ENCODE measurements at regions not wholly inside any gene's neighbourhood (a gene's known extent, or its start where the extent isn't known, plus 50 kb on each side); places are given as distances from the start of the nearest gene placed in this dataset.
"Not testable (repeated sequence)": the region's sequence is repeated elsewhere in the genome, so short reads cannot be mapped to it uniquely, and the experiment has no call there.

DNA sequence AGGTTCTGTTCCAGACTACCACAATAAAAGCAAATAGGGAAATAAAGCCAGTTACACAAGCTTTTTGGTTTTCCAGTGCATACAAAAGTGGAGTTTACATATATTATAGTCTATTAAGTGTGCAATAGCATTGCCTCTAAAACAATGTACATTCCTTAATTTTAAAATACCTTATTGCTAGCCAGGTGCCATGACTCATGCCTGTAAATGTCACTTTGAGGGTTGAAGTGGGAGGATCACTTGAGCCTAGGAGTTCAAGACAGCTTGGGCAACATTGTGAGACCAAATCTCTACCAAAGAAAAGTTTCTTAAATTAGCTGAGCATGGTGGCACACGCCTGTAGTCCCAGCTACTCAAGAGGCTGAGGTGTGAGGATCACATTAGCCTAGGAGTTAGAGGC is 52.9 kb upstream of the IMP4 start:
- no peak for DNase-seq
- no peaks in the 10 kb centered on the region for H3K27me3 ChIP-seq
- no peaks in the 10 kb centered on the region for H3K4me1 ChIP-seq
- no peaks in the 10 kb centered on the region for H3K9me3 ChIP-seq
- no peaks in the 10 kb centered on the region for H3K36me3 ChIP-seq
- no peak overlapping the region for H3K27ac ChIP-seq
- TF ChIP-seq, protein P1, sequence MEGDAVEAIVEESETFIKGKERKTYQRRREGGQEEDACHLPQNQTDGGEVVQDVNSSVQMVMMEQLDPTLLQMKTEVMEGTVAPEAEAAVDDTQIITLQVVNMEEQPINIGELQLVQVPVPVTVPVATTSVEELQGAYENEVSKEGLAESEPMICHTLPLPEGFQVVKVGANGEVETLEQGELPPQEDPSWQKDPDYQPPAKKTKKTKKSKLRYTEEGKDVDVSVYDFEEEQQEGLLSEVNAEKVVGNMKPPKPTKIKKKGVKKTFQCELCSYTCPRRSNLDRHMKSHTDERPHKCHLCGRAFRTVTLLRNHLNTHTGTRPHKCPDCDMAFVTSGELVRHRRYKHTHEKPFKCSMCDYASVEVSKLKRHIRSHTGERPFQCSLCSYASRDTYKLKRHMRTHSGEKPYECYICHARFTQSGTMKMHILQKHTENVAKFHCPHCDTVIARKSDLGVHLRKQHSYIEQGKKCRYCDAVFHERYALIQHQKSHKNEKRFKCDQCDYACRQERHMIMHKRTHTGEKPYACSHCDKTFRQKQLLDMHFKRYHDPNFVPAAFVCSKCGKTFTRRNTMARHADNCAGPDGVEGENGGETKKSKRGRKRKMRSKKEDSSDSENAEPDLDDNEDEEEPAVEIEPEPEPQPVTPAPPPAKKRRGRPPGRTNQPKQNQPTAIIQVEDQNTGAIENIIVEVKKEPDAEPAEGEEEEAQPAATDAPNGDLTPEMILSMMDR (IDR thresholded peaks at IDR 0.05), result no peak
- no peak for TF ChIP-seq POLR2A (IDR thresholded peaks at IDR 0.05)
- WGBS, 2 donors, result 90 to 94% methylated on average over 1 of the region's 1 CpG
- intact Hi-C loops (cut with DNase I), result no loop called here
- no peak overlapping the region for H3K4me3 ChIP-seq (replicated peaks in 1 of 3)

DNA sequence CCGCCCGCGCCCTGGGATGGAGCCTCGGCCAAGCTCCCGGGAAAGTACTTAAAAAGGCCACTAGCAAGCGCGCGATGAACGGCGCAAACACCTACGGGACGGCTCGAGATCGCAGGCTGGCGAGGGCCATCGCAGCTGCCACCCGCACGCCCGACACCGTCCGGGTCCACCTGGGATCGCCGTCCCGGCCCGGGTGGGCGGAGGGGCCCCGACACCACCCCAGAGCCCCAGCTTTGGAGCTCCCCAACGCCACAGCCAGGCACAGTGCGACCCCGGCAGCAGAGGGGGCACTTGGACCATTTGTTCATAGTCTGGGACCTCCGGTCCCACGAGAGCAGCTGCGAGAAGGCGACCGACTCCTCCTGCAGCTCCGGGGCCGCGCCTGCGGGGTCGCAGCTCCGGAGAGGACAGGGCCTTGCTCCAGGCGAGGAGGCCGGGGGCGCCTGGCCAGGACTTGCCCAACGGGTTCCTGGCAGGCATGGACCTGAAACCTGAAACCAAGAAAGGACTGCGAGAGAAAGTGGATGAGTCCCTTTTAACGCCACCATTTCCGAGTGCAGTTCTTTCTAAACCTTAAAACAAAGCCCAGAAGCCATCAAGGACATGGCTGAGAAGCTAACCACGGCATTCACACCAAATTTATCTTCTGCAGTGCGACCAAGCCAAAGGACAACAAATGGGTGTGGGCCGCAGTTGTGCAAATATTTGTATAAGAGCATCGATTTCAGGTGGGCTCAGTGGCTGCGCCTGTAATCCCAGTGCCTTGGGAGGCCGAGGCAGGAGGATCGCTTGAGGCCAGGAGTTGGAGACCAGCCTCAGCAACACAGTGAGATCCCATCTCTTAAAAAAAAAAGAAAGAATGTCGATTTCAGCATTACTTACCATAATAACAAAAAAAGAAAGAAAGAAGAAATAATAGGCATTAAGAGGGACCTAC is 54.0 kb upstream of the IMP4 start:
- no peak overlapping the region for H3K27ac ChIP-seq
- no peak overlapping the region for H3K4me3 ChIP-seq (replicated peaks in 1 of 3)
- no peaks in the 10 kb centered on the region for H3K27me3 ChIP-seq
- no peaks in the 10 kb centered on the region for H3K4me1 ChIP-seq
- WGBS, 2 donors, result 82 to 90% methylated on average over 37 to 39 of the region's 56 CpGs
- H3K36me3 ChIP-seq, result no peaks in the 10 kb centered on the region
- no peaks in the 10 kb centered on the region for H3K9me3 ChIP-seq
- no peak for TF ChIP-seq POLR2A (IDR thresholded peaks at IDR 0.05)
- TF ChIP-seq, protein P1 (IDR thresholded peaks at IDR 0.05), result no peak
- intact Hi-C loops (cut with DNase I), result no loop called here
- no peak for DNase-seq

DNA sequence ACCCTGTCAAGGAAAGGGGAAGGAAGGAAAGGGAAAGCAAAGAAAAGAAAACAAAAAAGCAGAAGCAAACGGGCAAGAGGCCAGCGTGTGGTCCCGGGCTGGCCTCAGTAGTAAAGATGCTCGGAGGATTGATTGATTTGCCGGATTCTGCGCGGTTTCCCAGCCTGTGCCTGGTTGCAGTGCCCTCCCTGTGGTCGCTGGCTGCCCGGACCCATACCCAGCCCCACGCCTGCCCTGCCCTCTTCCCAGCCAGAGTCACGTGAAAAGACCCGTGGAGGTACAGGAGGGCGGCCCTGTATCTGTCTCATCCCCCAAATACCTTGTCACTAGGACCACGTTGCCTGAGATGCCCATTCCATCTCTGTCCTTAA is 55.1 kb upstream of the IMP4 start:
- TF ChIP-seq, protein P1 (IDR thresholded peaks at IDR 0.05), result no peak
- no peak for TF ChIP-seq POLR2A (IDR thresholded peaks at IDR 0.05)
- Histone ChIP-seq H3K27me3 (no peaks in the 10 kb centered on the region), H3K9me3 (no peaks in the 10 kb centered on the region), H3K4me3 (replicated peaks in 1 of 3) (no peak overlapping the region), H3K27ac (no peak overlapping the region), H3K4me1 (no peaks in the 10 kb centered on the region), H3K36me3 (no peaks in the 10 kb centered on the region)
- 87 to 91% methylated on average over 14 of the region's 14 CpGs for WGBS, 2 donors
- DNase-seq, result no peak
- intact Hi-C loops (cut with DNase I), result no loop called here

DNA sequence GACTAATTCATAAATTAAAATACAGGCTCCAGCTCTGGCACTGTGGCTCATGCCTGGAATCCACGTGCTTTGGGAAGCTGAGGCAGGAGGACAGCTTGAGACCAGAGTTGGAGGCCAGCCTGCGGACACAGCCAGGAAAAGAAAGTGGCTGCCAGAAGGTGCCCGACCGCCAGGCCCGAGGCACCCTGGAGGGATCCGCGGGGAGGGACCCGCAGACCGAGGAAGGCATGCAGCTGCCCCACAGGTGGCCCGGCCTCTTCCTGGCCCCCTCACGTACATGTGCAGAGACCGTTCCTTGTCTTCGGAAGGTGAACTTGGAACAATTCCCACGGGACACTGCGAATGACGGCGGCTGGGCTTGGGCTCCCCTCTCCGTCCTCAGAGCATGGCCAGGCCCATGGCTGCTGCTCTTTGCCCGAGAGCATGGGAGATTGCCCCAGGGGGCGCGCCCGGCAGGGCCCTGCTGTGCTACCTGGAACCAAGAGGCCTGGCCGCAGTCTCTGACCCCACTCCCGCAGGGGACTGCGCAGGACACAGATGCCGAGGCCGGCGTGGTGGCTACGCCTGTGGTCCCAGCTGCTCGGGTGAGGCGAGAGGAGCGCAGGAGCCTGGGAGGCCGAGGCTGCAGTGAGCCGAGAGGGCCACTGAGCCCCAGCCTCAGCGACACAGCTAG is 55.6 kb upstream of the IMP4 start:
- H3K27me3 ChIP-seq, result no peaks in the 10 kb centered on the region
- intact Hi-C loops (cut with DNase I), result no loop called here
- no peak for DNase-seq

DNA sequence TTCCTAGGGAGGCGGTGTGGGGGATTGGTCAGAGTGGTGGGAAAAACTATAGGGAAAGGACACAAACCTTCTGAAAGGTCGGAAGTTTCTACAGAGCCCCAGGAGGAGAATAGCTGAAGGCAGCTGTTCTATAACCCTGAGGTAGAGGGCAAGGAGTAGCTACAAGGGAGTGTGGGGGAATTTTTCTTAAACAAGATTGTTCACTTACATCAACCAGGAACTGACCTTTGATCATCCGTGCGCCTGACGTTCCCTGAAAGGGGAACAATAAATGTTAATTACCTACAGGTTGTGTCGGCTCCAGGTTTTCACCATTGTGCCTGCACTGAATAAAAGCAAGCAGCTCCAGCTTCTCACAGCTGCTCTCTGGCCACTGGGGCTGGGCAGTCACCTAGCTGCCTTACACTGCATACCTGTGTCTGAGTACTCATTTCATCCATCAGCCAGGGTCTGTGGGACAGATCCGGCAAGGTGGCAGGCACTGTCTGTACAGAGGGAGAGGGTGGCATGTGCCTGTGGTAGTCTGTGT is 59.3 kb upstream of the IMP4 start:
- H3K4me3 ChIP-seq (replicated peaks in 1 of 3); H3K27me3 ChIP-seq; H3K36me3 ChIP-seq; H3K9me3 ChIP-seq; DNase-seq; intact Hi-C loops (cut with DNase I); H3K4me1 ChIP-seq; H3K27ac ChIP-seq: not testable (repeated sequence)
- 87 to 100% methylated on average over 1 to 3 of the region's 7 CpGs for WGBS, 2 donors

More for the DNA sequence above, 55.6 kb upstream of the IMP4 start:
- TF ChIP-seq POLR2A (IDR thresholded peaks at IDR 0.05), result no peak
- TF ChIP-seq, protein P1 (IDR thresholded peaks at IDR 0.05), result no peak
- Histone ChIP-seq H3K36me3 (no peaks in the 10 kb centered on the region), H3K4me1 (no peaks in the 10 kb centered on the region), H3K4me3 (replicated peaks in 1 of 3) (no peak overlapping the region), H3K9me3 (no peaks in the 10 kb centered on the region), H3K27ac (no peak overlapping the region)
- WGBS, 2 donors, result 92 to 93% methylated on average over 27 to 28 of the region's 35 CpGs

DNA sequence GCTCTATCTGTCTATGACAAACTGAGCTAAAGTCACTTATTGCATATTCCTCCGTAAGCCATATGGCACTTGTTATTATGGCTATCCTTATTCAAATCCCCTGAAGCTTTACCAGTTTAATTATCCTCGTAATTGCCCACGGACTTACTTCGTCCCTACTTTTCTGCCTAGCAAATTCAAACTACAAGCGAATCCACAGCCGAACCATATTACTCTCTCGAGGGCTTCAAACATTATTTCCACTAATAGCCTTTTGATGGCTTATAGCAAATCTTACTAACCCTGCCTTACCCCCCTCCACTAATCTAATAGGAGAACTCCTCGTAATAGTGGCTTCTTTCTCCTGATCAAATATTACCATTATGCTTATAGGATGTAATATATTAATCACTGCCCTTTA is 63.1 kb upstream of the IMP4 start:
- DNase-seq; H3K4me1 ChIP-seq; H3K27me3 ChIP-seq; intact Hi-C loops (cut with DNase I); H3K27ac ChIP-seq; H3K36me3 ChIP-seq; H3K4me3 ChIP-seq (replicated peaks in 1 of 3); H3K9me3 ChIP-seq: not testable (repeated sequence)
- 84 to 85% methylated on average over 8 of the region's 8 CpGs for WGBS, 2 donors

DNA sequence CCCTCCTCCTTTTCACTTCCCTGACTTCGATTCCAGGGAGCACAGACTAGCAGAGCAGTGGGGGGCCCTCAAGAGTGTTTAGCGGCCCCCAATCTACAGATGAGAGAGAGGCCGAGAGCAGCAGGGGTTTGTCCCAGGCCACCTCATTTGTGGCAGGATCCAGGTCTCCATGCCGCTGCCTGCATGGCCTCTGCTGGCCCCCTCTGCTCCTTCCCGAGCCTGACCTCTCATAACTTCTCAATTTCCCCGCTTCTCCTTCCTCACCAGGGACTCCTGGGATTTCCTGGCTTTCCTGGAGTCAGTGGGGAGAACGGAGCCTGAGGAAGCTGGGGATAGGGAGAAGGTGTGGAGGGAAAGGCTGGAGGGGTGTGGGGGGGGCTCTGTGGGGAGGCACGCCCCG is 70.1 kb upstream of the TUBA3E start:
- H3K36me3 ChIP-seq; H3K4me3 ChIP-seq (replicated peaks in 1 of 3); H3K27ac ChIP-seq; H3K4me1 ChIP-seq; H3K9me3 ChIP-seq; DNase-seq; H3K27me3 ChIP-seq; intact Hi-C loops (cut with DNase I): not testable (repeated sequence)
- 73 to 80% methylated on average over 7 to 9 of the region's 9 CpGs for WGBS, 2 donors

DNA sequence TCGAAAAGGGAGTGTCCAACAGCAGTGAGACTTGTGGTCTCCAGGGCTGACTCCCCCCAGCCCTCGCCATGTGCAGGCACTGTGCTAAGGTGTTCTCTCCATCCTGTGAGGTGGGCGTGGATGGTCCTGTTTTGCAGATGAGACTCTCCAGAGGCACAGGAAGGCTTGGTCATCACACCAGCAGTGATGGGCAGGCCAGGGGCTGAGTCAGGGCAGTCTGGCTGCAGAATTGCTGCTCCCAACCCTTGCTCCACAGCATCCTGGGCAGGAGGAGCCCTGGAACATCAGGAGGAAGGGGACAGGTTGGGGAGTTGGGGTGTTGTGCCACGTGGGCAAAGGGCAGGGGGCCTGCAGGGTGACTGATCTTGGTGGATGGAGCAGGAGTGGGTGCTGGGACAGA is 69.3 kb upstream of the TUBA3E start:
- H3K27ac ChIP-seq; H3K9me3 ChIP-seq; DNase-seq; H3K4me1 ChIP-seq; H3K36me3 ChIP-seq; H3K27me3 ChIP-seq; intact Hi-C loops (cut with DNase I); H3K4me3 ChIP-seq (replicated peaks in 1 of 3): not testable (repeated sequence)
- WGBS, 2 donors, result 56 to 57% methylated on average over 3 to 4 of the region's 4 CpGs

Measured in thyroid gland (tissue), 4 donors.